HCT116 (cell line): ENCODE measurements at regions not wholly inside any gene's neighbourhood (a gene's known extent, or its start where the extent isn't known, plus 50 kb on each side); places are given as distances from the start of the nearest gene placed in this dataset.

Experiments used
- CTCF ChIP-seq, 3 experiments: fragments of 200-600 bp in 1 of 3; sonication (generic) in 1 of 3; IDR thresholded peaks in 2 of 3; conservative IDR thresholded peaks in 1 of 3; 2 replicates each; pipeline ENCODE4 v1.5.1; 2012 to 2017; ENCODE audit warnings: low read depth in 2 of 3, low read length in 2 of 3, antibody characterized with exemption in 1 of 3, borderline replicate concordance in 1 of 3, control low read depth in 1 of 3, mild to moderate bottlenecking in 1 of 3, mixed read lengths in 1 of 3, mixed run types in 1 of 3, moderate library complexity in 1 of 3; ENCODE audit not compliant: insufficient read depth in 1 of 3
- EGR1 ChIP-seq: IDR thresholded peaks from 2 replicates; pipeline ENCODE4 v1.6.1; 2012; ENCODE audit warnings: low read depth
- EZH2 ChIP-seq: fragments of 200-600 bp; sonication (generic); IDR thresholded peaks from 2 replicates; pipeline ENCODE4 v1.6.1; 2017; ENCODE audit warnings: antibody characterized with exemption, mixed run types
- EZH2phosphoT487 ChIP-seq: fragments of 200-600 bp; IDR thresholded peaks from 2 replicates; pipeline ENCODE4 v1.6.1; 2018; ENCODE audit warnings: antibody characterized with exemption, borderline replicate concordance
- POLR2A ChIP-seq: IDR thresholded peaks from 2 replicates; pipeline ENCODE4 v1.7.0; 2011; ENCODE audit warnings: borderline replicate concordance; ENCODE audit not compliant: insufficient read depth, insufficient read length; ENCODE audit errors: extremely low read depth
- POLR2AphosphoS5 ChIP-seq: IDR thresholded peaks from 2 replicates; pipeline ENCODE4 v1.6.1; 2011; ENCODE audit warnings: mild to moderate bottlenecking, low read depth, low read length, moderate library complexity
- REST ChIP-seq: IDR thresholded peaks from 2 replicates; pipeline ENCODE4 v1.6.1; 2012; ENCODE audit warnings: low read depth
- SIN3A ChIP-seq: IDR thresholded peaks from 2 replicates; pipeline ENCODE4 v1.6.1; 2012; ENCODE audit warnings: low read depth
- SP1 ChIP-seq: IDR thresholded peaks from 2 replicates; pipeline ENCODE4 v1.6.1; 2012; ENCODE audit warnings: low read depth
- YY1 ChIP-seq: IDR thresholded peaks from 2 replicates; pipeline ENCODE4 v1.6.1; 2011; ENCODE audit warnings: low read length, low read depth, moderate library complexity, mild to moderate bottlenecking; ENCODE audit not compliant: insufficient replicate concordance; ENCODE audit errors: extremely low read depth

GRCh38 chr5:175045820-175046219 lies 321.4 kb downstream of the MSX2 start:
- TF ChIP-seq POLR2A, result no peak
- no peak for TF ChIP-seq YY1
- TF ChIP-seq CTCF (IDR thresholded peaks at IDR 0.05 in 2 of 3, conservative IDR thresholded peaks at IDR 0.05 in 1 of 3; ENCODE audit: borderline replicate concordance in 1 of 3, insufficient read depth in 1 of 3, low read depth in 2 of 3, low read length in 2 of 3), result no peak
- TF ChIP-seq REST, result no peak
- no peak for TF ChIP-seq EZH2phosphoT487
- TF ChIP-seq EGR1, result no peak
- TF ChIP-seq SP1, result no peak
- TF ChIP-seq EZH2, result no peak
- no peak for TF ChIP-seq SIN3A
- TF ChIP-seq POLR2AphosphoS5, result no peak
